Nucleus accumbens (tissue), 56 donors: ENCODE measurements at regions not wholly inside any gene's neighbourhood (a gene's known extent, or its start where the extent isn't known, plus 50 kb on each side); places are given as distances from the start of the nearest gene placed in this dataset.

Source experiments
- DNase-seq, 56 donors: peaks; one replicate each; lab custom pipeline; 2025; lab: John Stamatoyannopoulos, UW

DNA sequence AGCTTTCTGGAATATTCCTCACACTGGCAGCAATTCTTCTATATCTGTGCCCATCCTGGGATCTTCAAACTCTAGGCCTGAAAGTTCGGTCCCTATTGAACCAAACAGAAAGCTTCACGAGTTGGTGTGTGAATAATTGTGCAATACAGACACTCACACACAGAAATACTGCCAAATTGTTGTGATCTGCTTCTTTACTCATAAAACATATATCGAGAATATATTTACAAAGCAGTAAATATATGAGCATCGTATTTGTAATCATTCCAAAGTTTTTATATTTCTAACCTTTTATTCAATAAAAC, 56.6 kb upstream of the BEX4 start:
- DNase-seq: peak in 1 of 56 donors; percentile 0

DNA sequence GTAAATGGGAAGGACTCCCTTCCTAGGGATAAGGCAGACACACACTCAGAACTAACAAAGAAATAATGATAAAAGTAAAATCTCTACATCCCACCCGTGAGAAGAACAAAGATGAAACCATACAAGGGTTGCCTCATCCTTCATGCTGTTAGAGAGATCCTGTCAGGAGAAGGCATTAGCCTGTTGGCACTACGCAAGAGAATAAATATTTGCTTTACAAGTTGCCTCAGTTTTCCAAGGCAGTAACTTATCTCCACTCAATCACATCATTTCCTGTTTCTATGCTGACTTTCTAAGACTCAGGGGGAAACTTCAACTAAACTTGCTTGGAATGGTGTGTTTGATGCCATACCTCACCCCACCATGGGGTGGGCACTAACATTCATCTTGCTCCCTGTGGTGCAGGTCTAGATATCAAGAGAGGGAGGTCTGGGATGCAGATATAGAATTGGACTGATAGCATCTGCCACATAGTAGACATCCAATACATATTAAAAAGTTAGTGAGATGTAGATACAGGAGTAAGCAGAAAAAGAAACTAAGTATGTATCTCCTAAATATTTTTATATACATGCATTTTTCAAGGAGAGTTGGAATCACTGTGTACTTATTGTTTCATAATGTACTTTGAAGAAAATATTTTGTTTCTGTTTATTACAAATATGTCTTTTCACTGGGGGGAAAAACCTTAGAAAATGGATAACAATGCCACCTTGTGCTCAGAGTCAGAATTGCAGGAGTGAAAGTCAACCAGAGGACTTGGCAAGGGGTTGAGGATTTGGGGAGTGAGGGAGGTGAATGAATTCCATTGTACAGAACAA, 57.2 kb upstream of the BEX4 start:
- peak in 28 of 56 donors; percentile 0 to 42 (median 1) for DNase-seq

DNA sequence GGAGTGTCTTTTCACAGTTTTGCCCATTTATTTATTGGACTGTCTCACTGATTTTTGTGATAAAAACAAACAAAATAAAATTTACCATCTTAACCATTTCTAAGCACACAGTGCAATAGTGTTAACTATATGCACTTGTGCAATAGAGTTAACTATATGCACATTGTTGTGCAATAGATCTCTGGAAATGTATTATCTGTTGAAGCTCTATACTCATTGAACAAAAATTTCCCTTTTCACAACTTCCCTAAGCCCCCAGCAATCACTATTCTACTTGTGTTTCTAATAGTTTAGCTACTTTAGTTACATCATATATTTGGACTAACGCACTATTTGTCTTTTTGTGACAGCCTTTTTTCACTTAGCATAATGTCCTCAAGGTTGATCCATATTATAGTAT, 59.7 kb upstream of the BEX4 start:
- no peak for DNase-seq

DNA sequence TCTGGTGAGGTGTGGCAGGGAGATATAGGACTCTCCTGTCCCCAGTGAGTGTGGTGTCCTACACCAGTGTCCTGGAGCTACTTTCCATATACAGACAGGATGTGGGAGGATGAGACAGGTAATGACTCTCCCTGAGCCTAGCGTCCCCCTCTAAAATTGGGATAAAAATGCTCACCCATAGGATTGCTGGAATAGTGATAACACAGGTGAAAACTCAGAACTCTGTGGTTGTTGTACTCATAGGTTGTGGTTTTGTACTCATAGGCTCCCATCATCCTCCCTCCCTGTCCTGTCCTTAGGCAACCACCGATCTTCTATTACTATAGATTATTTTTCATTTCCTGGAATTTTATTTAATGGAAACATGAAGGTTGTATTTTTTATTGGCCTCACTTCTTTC, 60.7 kb upstream of the NXF3 start:
- DNase-seq: no peak

DNA sequence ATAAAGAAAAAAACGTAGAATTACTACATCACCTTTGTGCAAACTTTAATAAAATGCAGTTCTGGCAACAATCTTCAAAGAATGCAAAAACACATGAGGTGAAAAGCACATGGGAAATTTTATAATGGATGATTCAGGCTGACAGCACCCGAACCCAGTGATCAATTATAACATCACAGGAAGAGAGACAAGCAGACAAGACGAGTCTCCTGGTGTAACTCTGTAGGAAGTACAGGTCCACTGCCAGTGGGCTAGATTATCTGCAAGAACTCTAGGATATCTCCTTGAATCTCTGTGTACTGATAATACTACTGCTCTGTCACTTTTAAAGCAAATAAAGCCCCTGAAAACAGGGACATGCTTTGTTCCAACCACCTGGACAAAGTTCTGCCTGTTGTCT, 58.9 kb upstream of the NXF3 start:
- DNase-seq: no peak

DNA sequence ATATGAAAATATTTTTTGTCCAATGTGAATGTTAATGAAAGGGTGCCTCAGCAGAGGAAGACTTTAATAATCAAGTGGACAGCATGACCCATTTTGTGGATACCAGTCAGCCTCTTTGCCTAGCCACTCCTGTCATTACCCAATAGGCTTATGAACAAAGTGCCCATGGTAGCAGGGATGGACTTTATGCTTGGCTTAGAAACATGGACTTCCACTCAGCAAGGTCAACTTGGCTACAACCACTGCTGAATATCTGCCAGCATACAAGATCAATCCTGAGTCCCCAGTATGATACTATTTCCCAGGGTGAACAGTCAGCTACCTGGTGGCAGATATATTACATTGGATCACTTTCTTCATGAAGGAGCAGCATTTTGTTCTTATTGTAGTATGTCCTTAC, 56.7 kb upstream of the NXF3 start:
- DNase-seq: no peak

DNA sequence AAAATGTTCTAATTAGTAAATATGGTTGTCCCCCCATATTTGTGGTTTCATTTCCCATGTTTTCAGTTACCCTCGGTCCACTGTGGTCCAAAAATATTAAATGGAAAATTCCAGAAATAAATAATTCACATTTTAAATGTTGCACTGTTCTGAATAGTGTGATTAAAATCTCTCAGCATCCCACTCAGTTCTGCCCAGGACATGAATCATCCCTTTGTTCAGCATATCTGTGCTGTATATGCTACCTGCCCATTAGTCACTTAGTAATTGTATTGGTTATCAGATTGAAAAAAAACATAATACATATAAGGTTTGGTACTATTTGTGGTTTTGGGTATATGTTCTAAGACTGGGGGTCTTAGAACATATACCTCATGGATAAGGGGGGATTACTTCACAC, 55.1 kb upstream of the NXF3 start:
- DNase-seq: no peak
